WERI-Rb-1 (cell line): ENCODE measurements at regions not wholly inside any gene's neighbourhood (a gene's known extent, or its start where the extent isn't known, plus 50 kb on each side); places are given as distances from the start of the nearest gene placed in this dataset.

Experiments
- DNase-seq: peaks from one replicate; pipeline ENCODE4 v3.0.0-alpha.2; 2020
- H3K27ac ChIP-seq: fragments of 250-450 bp; sonication (Bioruptor Pico); 2 replicates; pipeline ENCODE4 v1.5.1; 2020; ENCODE audit warnings: mild to moderate bottlenecking, moderate library complexity
- H3K27me3 ChIP-seq: fragments of 250-450 bp; sonication (Bioruptor Pico); 2 replicates; pipeline ENCODE4 v1.5.1; 2021; ENCODE audit warnings: mild to moderate bottlenecking, low read depth, moderate library complexity; ENCODE audit not compliant: insufficient read depth, severe bottlenecking
- H3K36me3 ChIP-seq: fragments of 250-450 bp; sonication (Bioruptor Pico); 2 replicates; pipeline ENCODE4 v1.5.1; 2020; ENCODE audit warnings: mild to moderate bottlenecking, moderate library complexity
- H3K4me3 ChIP-seq: 2 replicates; pipeline ENCODE4 v1.5.1; 2011; ENCODE audit warnings: low read depth, mild to moderate bottlenecking, control low read depth, low read length
- H3K9me3 ChIP-seq: fragments of 250-450 bp; sonication (Bioruptor Pico); 2 replicates; pipeline ENCODE4 v1.5.1; 2021; ENCODE audit warnings: mild to moderate bottlenecking, moderate library complexity; ENCODE audit not compliant: severe bottlenecking
- CTCF ChIP-seq: IDR thresholded peaks from 2 replicates; pipeline ENCODE4 v1.5.1; 2011; ENCODE audit warnings: low read depth, mild to moderate bottlenecking, control low read depth, inconsistent platforms, low read length

- no peak for TF ChIP-seq CTCF
- H3K9me3 ChIP-seq: no peaks in the 10 kb centered on the region
- no peak overlapping the region for H3K4me3 ChIP-seq
- H3K27ac ChIP-seq: no peak overlapping the region
- H3K27me3 ChIP-seq: no peaks in the 10 kb centered on the region
- no peak for DNase-seq
- H3K36me3 ChIP-seq: no peaks in the 10 kb centered on the region
Measured at GRCh38 chr6:104095661-104096416, 763.9 kb downstream of the HACE1 start.

GRCh38 chr6:104087765-104088164 is 772.0 kb downstream of the HACE1 start:
- Histone ChIP-seq H3K27me3 (no peaks in the 10 kb centered on the region), H3K4me3 (no peak overlapping the region), H3K27ac (no peak overlapping the region), H3K36me3 (no peaks in the 10 kb centered on the region), H3K9me3 (no peaks in the 10 kb centered on the region)
- DNase-seq: no peak
- TF ChIP-seq CTCF: no peak

DNA sequence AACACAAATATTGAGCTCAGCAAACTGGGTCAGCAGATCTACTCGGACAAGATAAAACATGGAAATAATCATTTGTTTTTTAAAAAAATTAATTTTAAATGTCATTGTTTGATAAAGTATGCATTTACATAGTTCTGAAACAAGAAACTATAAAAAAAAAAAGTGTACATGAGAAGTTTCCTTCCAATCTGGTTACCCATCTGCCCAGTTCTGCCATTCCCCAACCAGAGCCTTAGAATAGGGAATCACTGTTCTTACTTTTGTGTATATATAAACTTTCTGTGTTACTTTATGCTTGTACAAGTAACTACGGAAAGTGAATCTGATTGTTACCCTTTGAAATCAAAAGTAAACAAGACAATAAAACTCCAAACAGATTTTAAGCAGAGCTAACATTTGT is 791.4 kb downstream of the HACE1 start:
- H3K36me3 ChIP-seq: no peaks in the 10 kb centered on the region
- no peak overlapping the region for H3K27ac ChIP-seq
- no peak for DNase-seq
- no peak overlapping the region for H3K4me3 ChIP-seq
- H3K27me3 ChIP-seq: no peaks in the 10 kb centered on the region
- H3K9me3 ChIP-seq: no peaks in the 10 kb centered on the region
- no peak for TF ChIP-seq CTCF

DNA sequence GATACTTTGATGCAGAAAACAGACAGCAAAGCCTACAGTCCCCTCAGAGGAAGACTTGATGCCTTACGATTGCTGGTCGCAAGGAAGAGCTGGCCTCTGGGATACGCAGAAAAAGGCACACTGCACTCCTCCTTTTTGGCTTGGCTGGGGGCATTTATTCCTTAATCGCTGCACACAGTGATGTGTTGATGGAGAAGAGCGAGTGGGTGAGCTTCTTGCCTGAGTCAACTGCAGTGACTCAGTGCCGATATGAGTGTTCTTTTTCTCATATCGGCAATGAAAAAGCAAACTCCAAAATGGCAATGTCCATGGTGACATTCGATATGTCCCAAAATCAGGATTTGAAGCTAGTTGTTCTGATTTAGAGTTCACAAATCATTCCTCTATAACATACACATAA is 794.8 kb downstream of the HACE1 start:
- Histone ChIP-seq H3K27ac (no peak overlapping the region), H3K4me3 (no peak overlapping the region), H3K27me3 (no peaks in the 10 kb centered on the region), H3K9me3 (no peaks in the 10 kb centered on the region), H3K36me3 (no peaks in the 10 kb centered on the region)
- no peak for DNase-seq
- TF ChIP-seq CTCF: no peak

DNA sequence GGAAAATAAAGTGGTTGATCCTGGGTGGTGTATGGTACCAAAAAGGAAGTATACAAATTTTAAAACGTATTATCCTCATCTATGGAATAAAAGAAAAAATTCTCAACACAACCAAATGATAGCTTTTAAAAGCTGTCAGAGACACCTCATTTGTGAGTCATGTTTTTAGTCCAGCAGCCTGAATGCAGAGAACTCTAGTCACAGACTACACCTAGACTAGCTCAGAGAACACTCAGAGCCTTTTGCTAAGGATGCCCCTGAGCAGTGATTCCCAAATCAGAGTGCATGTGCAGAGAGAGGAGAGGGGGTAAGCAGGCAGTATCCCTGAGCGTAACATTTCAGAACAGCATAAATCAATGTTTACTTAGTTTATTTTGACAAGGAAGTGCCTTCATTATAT is 809.3 kb downstream of the HACE1 start:
- H3K36me3 ChIP-seq: no peaks in the 10 kb centered on the region
- DNase-seq: no peak
- no peak overlapping the region for H3K4me3 ChIP-seq
- no peaks in the 10 kb centered on the region for H3K9me3 ChIP-seq
- TF ChIP-seq CTCF: no peak
- no peak overlapping the region for H3K27ac ChIP-seq
- no peaks in the 10 kb centered on the region for H3K27me3 ChIP-seq

- H3K27me3 ChIP-seq: no peaks in the 10 kb centered on the region
- no peaks in the 10 kb centered on the region for H3K36me3 ChIP-seq
- H3K9me3 ChIP-seq: no peaks in the 10 kb centered on the region
- TF ChIP-seq CTCF: no peak
- H3K4me3 ChIP-seq: no peak overlapping the region
- H3K27ac ChIP-seq: no peak overlapping the region
- no peak for DNase-seq
Measured at GRCh38 chr6:104046426-104046825, 813.3 kb downstream of the HACE1 start.
